Stimulated activated CD4-positive, alpha-beta T cell treated with anti-CD3 and anti-CD28 coated beads, Interleukin-15, amount 100 ng/mL, for 24 hours (primary cell): ENCODE measurements at regions not wholly inside any gene's neighbourhood (a gene's known extent, or its start where the extent isn't known, plus 50 kb on each side); places are given as distances from the start of the nearest gene placed in this dataset.
"Not testable (repeated sequence)": the region's sequence is repeated elsewhere in the genome, so short reads cannot be mapped to it uniquely, and the experiment has no call there.

Experiments used
- DNase-seq: peaks from one replicate; pipeline ENCODE4 v3.0.0-alpha.2; 2020

GRCh38 chr6:112665114-112665513 is 318.0 kb downstream of the RFPL4B start:
- DNase-seq = no peak

- no peak for DNase-seq
Measured at GRCh38 chr6:112665815-112666214, 318.7 kb downstream of the RFPL4B start.

- no peak for DNase-seq
Measured at GRCh38 chr6:112667427-112667826, 320.3 kb downstream of the RFPL4B start.

DNA sequence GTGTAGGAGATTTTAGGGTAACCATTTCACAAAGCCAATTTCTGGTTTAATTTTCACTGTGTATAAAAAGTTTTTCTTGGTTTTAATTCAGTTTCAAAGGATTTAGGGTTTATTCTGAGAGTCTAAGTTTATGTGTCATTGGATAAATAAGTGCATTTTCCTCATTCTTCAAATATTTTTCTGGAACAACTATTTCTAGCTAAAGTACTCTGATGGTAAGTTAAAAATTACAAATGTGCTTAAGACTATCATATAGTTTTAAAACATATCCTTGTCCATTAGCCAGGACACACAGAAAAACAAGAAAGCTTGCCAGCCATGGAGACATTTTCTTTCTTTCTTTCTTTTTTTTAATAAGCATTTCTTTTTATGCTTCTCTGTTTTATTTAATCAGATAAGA is 333.0 kb downstream of the RFPL4B start:
- no peak for DNase-seq

GRCh38 chr6:112682071-112682470 is 334.9 kb downstream of the RFPL4B start:
- DNase-seq = no peak

DNA sequence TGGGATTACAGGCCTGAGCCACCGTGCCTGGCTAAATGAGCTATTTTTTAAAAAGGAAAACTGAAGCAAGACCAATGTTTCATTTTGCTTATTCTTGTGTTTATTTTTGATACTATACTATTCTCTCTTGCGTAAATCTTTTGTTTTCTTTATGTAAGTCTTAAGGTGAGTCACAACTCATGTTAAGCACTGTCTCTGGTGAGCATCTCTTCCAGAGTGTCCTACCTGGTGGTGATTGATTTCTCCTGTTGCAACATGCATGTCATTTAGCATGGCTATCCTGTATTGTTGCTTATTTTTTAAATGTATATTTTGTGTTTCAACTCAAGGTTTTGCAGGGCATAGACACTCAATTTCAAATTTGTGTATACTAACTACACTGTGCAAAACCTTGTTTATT is 336.0 kb downstream of the RFPL4B start:
- no peak for DNase-seq

DNA sequence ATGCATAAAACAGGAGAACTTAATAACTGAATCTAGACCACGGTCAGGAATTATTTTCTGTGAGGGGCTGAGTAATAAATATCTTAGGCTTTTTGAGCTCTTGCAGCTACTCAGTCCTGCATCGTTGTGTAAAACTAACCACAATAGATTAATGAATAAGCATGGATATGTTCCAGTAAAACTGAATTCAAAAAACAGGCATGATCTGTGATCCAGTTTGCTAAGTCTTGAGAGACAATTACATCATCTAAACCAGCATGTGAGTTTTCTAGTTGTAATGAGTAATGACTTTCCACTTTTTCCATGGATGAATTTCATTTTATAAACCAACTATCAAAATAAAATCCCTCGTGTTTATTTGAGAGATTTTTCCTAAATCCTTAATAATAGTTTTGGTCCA is 336.8 kb downstream of the RFPL4B start:
- DNase-seq = no peak

GRCh38 chr6:112685521-112686220 is 338.5 kb downstream of the RFPL4B start:
- not testable (repeated sequence) for DNase-seq

DNA sequence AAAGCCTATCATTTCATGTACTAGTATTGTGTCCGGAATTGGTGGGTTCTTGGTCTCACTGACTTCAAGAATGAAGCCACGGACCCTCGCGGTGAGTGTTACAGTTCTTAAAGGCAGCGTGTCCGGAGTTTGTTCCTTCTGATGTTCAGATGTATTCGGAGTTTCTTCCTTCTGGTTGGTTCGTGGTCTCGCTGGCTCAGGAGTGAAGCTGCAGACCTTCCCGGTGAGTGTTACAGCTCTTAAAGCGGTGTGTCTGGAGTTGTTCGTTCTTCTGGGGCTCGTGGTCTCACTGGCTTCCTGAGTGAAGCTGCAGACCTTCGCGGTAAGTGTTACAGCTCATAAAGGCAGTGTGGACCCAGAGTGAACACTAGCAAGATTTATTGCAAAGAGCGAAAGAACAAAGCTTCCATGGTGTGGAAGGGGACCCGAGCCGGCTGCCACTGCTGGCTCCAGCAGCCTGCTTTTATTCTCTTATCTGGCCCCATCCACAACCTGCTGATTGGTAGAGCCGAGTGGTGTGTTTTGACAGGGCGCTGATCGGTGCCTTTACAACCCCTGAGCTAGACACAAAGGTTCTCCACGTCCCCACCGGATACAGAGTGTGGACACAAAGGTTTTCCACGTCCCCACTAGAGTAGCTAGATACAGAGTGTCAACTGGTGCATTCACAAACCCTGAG is 341.5 kb downstream of the RFPL4B start:
- DNase-seq = not testable (repeated sequence)

DNA sequence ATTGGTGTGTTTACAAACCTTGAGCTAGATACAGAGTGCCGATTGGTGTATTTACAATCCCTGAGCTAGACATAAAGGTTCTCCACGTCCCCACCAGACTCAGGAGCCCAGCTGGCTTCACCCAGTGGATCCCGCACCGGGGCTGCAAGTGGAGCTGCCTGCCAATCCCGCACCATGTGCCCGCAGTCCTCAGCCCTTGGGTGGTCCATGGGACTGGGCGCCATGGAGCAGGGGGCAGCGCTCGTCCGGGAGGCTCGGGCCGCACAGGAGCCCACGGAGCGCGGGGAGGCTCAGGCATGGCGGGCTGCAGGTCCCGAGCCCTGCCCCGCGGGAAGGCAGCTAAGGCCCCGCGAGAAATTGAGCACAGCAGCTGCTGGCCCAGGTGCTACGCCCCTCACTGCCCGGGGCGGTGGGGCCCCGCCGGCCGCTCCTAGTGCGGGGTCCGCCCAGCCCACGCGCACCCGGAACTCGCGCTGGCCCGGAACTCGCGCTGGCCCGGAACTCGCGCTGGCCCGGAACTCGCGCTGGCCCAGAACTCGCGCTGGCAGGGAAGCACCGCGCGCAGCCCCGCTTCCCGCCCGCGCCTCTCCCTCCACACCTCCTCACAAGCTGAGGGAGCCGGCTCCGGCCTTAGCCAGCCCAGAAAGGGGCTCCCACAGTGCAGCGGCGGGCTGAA is 342.2 kb downstream of the RFPL4B start:
- not testable (repeated sequence) for DNase-seq

- DNase-seq = no peak
Measured at GRCh38 chr6:112690497-112691202, 343.5 kb downstream of the RFPL4B start.

GRCh38 chr6:112691289-112691688 is 344.2 kb downstream of the RFPL4B start:
- no peak for DNase-seq

DNA sequence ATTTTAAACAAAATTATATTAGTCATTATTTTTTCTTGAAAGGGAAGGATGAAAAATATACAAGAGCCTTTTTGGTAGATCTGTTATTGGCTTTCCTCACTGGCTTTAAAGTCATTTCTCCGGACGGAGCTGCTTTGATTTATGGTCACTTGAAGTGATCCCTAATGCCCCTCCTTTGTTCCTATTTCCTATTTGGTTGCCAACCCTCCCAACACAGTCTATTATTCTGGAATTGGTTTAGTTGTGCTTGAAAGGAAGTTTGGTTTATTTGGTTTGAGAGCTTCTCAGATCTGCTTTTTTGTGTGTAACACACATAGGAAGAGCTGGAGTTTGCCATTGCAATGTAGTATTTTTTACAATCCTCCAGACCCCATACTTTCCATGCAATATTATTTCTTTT is 347.9 kb downstream of the RFPL4B start:
- no peak for DNase-seq

DNA sequence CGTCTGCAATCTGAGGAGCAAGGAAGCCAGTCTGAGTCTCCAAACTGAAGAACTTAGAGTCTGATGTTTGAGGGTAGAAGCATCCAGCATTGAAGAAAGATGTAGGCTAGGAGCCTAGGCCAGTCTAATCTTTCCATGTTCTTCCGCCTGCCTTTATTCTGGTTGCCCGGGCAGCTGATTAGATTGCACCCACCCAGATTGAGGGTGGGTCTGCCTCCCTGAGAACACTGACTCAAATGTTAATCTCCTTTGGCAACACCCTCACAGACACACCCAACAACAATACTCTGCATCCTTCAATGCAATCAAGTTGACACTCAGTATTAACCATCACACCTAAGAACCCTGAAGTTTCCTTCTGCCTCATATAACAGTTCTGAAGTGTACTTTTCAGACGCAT is 350.1 kb downstream of the RFPL4B start:
- no peak for DNase-seq

GRCh38 chr6:112701201-112701600 is 354.1 kb downstream of the RFPL4B start:
- no peak for DNase-seq

- DNase-seq = no peak
Measured at GRCh38 chr6:112710710-112711109, 363.6 kb downstream of the RFPL4B start.

DNA sequence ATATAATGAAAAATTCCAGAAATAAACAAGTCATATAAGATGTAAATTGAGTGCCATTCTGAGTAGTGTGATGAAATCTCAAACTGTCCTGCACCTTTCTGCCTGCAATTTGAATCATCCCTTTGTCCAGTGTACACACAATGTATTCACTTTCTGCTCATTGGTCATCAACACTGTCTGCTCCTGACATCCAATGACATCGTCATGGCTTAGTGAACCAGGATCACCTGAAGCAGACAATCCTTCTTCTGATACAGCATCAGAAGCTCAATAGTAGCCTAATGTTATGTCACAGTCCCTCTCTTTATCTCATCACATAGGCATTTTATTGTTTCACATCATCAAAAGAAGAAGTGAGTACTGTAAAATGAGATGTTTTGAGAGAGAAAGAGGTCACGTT is 366.3 kb downstream of the RFPL4B start:
- no peak for DNase-seq

GRCh38 chr6:112717401-112717800 is 370.3 kb downstream of the RFPL4B start:
- no peak for DNase-seq

GRCh38 chr6:112717856-112718255 is 370.7 kb downstream of the RFPL4B start:
- no peak for DNase-seq

GRCh38 chr6:112725541-112726085 is 378.5 kb downstream of the RFPL4B start:
- no peak for DNase-seq

DNA sequence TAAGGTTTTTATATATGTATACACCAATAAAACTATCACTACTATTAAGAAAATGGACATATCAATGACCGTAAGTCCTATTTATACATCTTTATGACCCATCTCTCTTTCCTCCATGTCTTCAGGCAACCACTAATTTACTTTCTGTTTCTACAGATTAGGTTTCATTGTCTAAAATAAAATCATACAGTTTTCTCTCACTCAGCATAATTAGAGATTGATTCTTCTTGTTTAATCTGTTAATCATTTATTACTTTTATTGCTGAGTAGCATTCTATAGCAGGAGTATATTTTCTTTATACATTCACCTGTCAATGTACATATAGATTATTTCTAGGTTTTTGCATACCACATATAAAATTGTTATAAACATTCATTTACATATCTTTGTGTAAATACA is 388.0 kb downstream of the RFPL4B start:
- DNase-seq = no peak

DNA sequence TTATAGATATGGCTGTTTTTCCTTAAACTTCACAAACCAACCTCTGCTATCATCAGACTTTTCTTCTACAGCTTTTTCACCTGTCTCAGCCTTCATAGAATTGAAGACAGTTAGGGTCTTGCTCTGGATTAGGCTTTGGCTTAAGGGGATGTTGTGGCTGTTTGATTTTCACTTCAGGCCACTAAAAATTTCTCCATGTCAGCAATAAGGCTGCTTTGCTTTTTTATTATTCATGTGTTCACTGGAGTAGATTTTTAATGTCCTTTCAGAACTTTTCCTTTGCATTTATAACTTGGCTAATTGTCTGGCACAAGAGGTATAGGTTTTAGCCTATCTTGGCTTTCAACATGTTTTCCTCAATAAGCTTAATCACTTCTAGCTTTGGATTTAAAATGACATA is 392.6 kb downstream of the RFPL4B start:
- DNase-seq = no peak

- DNase-seq = no peak
Measured at GRCh38 chr6:112743323-112743722, 396.2 kb downstream of the RFPL4B start.
